Esophagus squamous epithelium (tissue), 5 donors: ENCODE measurements at regions not wholly inside any gene's neighbourhood (a gene's known extent, or its start where the extent isn't known, plus 50 kb on each side); places are given as distances from the start of the nearest gene placed in this dataset.

Experiments used
- DNase-seq: peaks from one replicate; lab custom pipeline; 2025; lab: John Stamatoyannopoulos, UW
- H3K27ac ChIP-seq, 4 donors: fragments of 200-600 bp; sonication (generic); one replicate each; pipeline ENCODE4 v1.5.1; 2016 to 2019; ENCODE audit warnings: mild to moderate bottlenecking in 1 of 4
- H3K27me3 ChIP-seq, 4 donors: fragments of 200-600 bp; sonication (generic); 1 replicate in 3 of 4; 2 replicates in 1 of 4; pipeline versions ENCODE4 v1.5.1 to v1.6.0; 2017 to 2021; ENCODE audit warnings: antibody characterized with exemption in 1 of 4
- H3K36me3 ChIP-seq, 3 donors: fragments of 200-600 bp; sonication (generic); one replicate each; pipeline ENCODE4 v1.5.1; 2016 to 2019
- H3K4me1 ChIP-seq, 3 donors: fragments of 200-600 bp; sonication (generic); one replicate each; pipeline ENCODE4 v1.5.1; 2017 to 2019
- H3K4me3 ChIP-seq, 4 donors: fragments of 200-600 bp; sonication (generic); 1 replicate in 3 of 4; 2 replicates in 1 of 4; pipeline ENCODE4 v1.5.1; 2016 to 2019; ENCODE audit warnings: mild to moderate bottlenecking in 2 of 4, moderate library complexity in 1 of 4
- H3K9me3 ChIP-seq, 3 donors: fragments of 200-600 bp; sonication (generic); one replicate each; pipeline ENCODE4 v1.5.1; 2016 to 2019
- POLR2A ChIP-seq, 4 donors: fragments of 450-650 bp; IDR thresholded peaks; one replicate each; pipeline ENCODE4 v1.6.1; 2017; ENCODE audit warnings: antibody characterized with exemption in 4 of 4, mild to moderate bottlenecking in 4 of 4, moderate library complexity in 3 of 4
- WGBS, 2 donors: methylation state at CpG; one replicate each; pipeline ENCODE4 v1.1.5; 2018; 5-methylcytosine and 5-hydroxymethylcytosine counted together
- intact Hi-C: fragments of 100-400 bp; cut with DNase I; formaldehyde crosslinking; loops from one replicate; pipeline ENCODE4 v1.15.0; 2022
- TF ChIP-seq, protein P1 (sequence below), 6 experiments: fragments of 450-650 bp in 4 of 6; fragments of 200-600 bp in 2 of 6; sonication (generic) in 2 of 6; IDR thresholded peaks; one replicate each; pipeline ENCODE4 v1.5.1; 2016 to 2019; ENCODE audit warnings: antibody characterized with exemption in 6 of 6, mild to moderate bottlenecking in 4 of 6, moderate library complexity in 4 of 6
- donor health status: DM: yes; HTN: yes; CAD: no.

- no peaks in the 10 kb centered on the region for H3K36me3 ChIP-seq
- WGBS, 2 donors = 50 to 61% methylated on average over 2 of the region's 2 CpGs
- no peaks in the 10 kb centered on the region for H3K27me3 ChIP-seq
- H3K27ac ChIP-seq = no peak overlapping the region
- no peaks in the 10 kb centered on the region for H3K9me3 ChIP-seq
- peaks cover 0 to 21% (median 0%) of the 10 kb centered on the region in 3 donors for H3K4me1 ChIP-seq
- no peak for TF ChIP-seq POLR2A (IDR thresholded peaks at IDR 0.05)
- TF ChIP-seq, protein P1, sequence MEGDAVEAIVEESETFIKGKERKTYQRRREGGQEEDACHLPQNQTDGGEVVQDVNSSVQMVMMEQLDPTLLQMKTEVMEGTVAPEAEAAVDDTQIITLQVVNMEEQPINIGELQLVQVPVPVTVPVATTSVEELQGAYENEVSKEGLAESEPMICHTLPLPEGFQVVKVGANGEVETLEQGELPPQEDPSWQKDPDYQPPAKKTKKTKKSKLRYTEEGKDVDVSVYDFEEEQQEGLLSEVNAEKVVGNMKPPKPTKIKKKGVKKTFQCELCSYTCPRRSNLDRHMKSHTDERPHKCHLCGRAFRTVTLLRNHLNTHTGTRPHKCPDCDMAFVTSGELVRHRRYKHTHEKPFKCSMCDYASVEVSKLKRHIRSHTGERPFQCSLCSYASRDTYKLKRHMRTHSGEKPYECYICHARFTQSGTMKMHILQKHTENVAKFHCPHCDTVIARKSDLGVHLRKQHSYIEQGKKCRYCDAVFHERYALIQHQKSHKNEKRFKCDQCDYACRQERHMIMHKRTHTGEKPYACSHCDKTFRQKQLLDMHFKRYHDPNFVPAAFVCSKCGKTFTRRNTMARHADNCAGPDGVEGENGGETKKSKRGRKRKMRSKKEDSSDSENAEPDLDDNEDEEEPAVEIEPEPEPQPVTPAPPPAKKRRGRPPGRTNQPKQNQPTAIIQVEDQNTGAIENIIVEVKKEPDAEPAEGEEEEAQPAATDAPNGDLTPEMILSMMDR (IDR thresholded peaks at IDR 0.05) = no peak
- intact Hi-C loops = no loop called here
- H3K4me3 ChIP-seq = no peak overlapping the region
- DNase-seq = no peak
Measured at GRCh38 chr18:45447355-45448265, 167.7 kb upstream of the SLC14A2 start.

GRCh38 chr18:45448871-45449270 is 166.4 kb upstream of the SLC14A2 start:
- H3K36me3 ChIP-seq = no peaks in the 10 kb centered on the region
- no peaks in the 10 kb centered on the region for H3K9me3 ChIP-seq
- TF ChIP-seq, protein P1 (IDR thresholded peaks at IDR 0.05) = no peak
- no peak for TF ChIP-seq POLR2A (IDR thresholded peaks at IDR 0.05)
- DNase-seq = no peak
- H3K4me3 ChIP-seq = no peak overlapping the region
- intact Hi-C loops = no loop called here
- peak overlapping the region in 3 of 4 donors; percentile 64 to 78 (median 75) for H3K27ac ChIP-seq
- whole genome bisulfite sequencing, 2 donors = 90 to 100% methylated on average over 2 of the region's 2 CpGs
- no peaks in the 10 kb centered on the region for H3K27me3 ChIP-seq
- peaks cover 0 to 21% (median 0%) of the 10 kb centered on the region in 3 donors for H3K4me1 ChIP-seq

- H3K27me3 ChIP-seq = no peaks in the 10 kb centered on the region
- WGBS, 2 donors = 59 to 67% methylated on average over 10 of the region's 10 CpGs
- no peak overlapping the region for H3K4me3 ChIP-seq
- peaks cover 0 to 21% (median 0%) of the 10 kb centered on the region in 3 donors for H3K4me1 ChIP-seq
- H3K36me3 ChIP-seq = no peaks in the 10 kb centered on the region
- no peaks in the 10 kb centered on the region for H3K9me3 ChIP-seq
- no peak for DNase-seq
- peak overlapping the region; percentile 30 to 78 (median 70) for H3K27ac ChIP-seq
- intact Hi-C loops = no loop called here
- TF ChIP-seq POLR2A (IDR thresholded peaks at IDR 0.05) = no peak
- TF ChIP-seq, protein P1 (IDR thresholded peaks at IDR 0.05) = no peak
Measured at GRCh38 chr18:45449418-45450227, 165.7 kb upstream of the SLC14A2 start.

DNA sequence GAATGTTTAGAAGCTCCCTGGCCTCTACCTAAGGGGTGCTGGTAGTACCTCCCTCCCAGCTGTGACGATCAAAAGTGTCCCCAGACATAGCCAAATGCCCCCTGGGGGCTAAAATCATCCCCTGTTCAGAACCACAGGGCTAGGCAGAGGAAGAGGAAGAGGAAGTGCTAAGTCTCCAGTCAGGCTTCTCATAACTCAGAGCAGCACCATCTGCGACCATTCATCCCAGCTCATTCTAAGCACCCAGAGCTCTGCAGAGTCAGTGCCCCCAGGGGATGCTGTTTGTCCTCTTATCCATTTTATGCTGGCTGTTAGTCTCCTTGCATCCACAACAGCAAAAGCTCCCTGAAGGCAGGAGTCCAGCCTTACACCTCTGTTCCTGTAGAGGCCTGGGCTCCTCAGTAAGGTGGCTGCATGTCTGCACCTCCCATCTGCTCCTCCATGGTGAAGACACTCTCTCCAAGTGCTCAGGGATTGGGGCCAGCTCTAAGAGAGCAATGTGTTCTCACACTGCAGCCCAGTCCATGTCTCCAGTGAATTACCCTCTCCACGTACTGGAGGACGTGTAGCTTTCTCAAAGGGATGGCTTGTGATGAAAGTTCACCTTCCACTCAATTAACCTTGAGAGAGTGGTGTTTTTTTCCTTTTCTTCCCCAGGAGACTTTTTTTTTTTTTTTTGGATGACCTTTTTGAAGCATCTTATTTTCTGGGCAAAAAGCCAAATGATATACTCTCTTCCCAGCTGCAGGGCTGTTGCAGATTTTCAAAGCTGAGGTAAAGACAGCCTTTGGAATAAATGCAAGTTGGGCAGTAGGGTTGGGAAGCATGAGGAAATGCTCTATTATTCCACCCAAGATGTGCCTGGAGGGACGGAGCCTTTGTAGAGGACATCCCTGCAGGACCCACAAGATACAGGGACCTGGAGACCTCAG is 158.9 kb upstream of the SLC14A2 start:
- H3K27me3 ChIP-seq = no peaks in the 10 kb centered on the region
- peaks cover 0 to 9% (median 0%) of the 10 kb centered on the region in 3 donors for H3K4me1 ChIP-seq
- intact Hi-C loops = no loop called here
- DNase-seq = no peak
- 61 to 76% methylated on average over 4 to 5 of the region's 5 CpGs for WGBS, 2 donors
- no peak overlapping the region for H3K27ac ChIP-seq
- no peaks in the 10 kb centered on the region for H3K9me3 ChIP-seq
- H3K4me3 ChIP-seq = no peak overlapping the region
- no peak for TF ChIP-seq POLR2A (IDR thresholded peaks at IDR 0.05)
- TF ChIP-seq, protein P1 (IDR thresholded peaks at IDR 0.05) = no peak
- H3K36me3 ChIP-seq = no peaks in the 10 kb centered on the region
